BJ (cell line): ENCODE measurements at regions not wholly inside any gene's neighbourhood (a gene's known extent, or its start where the extent isn't known, plus 50 kb on each side); places are given as distances from the start of the nearest gene placed in this dataset.
"Not testable (repeated sequence)": the region's sequence is repeated elsewhere in the genome, so short reads cannot be mapped to it uniquely, and the experiment has no call there.

Source experiments
- CTCF ChIA-PET: fragments of 350-600 bp; formaldehyde crosslinking; extraction: SDS; loops from one replicate; lab custom pipeline; 2021; ENCODE audit warnings: antibody characterized with exemption, inconsistent platforms; lab: Yijun Ruan, JAX
- POLR2A ChIA-PET: fragments of 300-600 bp; sonication (Branson Sonifier 250); formaldehyde crosslinking; extraction: SDS; loops from one replicate; lab custom pipeline; 2021; ENCODE audit warnings: antibody characterized with exemption; lab: Charles Lee
- DNase-seq: peaks from one replicate; pipeline ENCODE4 v3.0.0-alpha.2; 2011; ENCODE audit warnings: low read depth
- H3K27me3 ChIP-seq: 2 replicates; pipeline ENCODE4 v1.6.0; 2011; ENCODE audit warnings: low read length; ENCODE audit not compliant: control insufficient read depth, insufficient read depth
- H3K36me3 ChIP-seq: 2 replicates; pipeline ENCODE4 v1.5.1; 2011; ENCODE audit warnings: low read length; ENCODE audit not compliant: control insufficient read depth, insufficient read depth
- H3K4me3 ChIP-seq: 2 replicates; pipeline ENCODE4 v1.5.1; 2011; ENCODE audit warnings: low read depth, mild to moderate bottlenecking, control low read depth, low read length
- TF ChIP-seq, protein P1 (sequence below): IDR thresholded peaks from 2 replicates; pipeline ENCODE4 v1.5.1; 2011; ENCODE audit warnings: low read depth, mild to moderate bottlenecking, control low read depth, inconsistent platforms, low read length, moderate library complexity; ENCODE audit not compliant: insufficient read depth

DNA sequence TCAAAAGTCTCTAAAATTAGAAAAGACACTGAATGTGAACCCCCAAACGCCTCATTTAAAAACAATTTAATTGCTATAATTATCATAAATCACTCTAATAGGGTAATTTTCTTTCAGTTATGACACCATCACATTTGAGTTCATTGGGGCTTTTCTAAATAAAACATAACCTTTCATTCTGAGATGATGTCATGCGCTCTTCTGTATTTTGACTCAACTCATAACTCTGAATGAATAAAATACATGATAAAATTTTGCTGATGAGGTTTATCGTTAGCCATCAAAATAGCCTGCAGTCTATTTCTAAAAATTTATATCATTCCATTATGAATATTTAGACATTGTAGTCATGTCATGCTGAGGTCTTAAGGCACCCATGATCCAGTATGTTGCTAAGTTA lies 1099.7 kb downstream of the SUCLG1 start:
- CTCF ChIA-PET = no interaction called here
- TF ChIP-seq, protein P1, sequence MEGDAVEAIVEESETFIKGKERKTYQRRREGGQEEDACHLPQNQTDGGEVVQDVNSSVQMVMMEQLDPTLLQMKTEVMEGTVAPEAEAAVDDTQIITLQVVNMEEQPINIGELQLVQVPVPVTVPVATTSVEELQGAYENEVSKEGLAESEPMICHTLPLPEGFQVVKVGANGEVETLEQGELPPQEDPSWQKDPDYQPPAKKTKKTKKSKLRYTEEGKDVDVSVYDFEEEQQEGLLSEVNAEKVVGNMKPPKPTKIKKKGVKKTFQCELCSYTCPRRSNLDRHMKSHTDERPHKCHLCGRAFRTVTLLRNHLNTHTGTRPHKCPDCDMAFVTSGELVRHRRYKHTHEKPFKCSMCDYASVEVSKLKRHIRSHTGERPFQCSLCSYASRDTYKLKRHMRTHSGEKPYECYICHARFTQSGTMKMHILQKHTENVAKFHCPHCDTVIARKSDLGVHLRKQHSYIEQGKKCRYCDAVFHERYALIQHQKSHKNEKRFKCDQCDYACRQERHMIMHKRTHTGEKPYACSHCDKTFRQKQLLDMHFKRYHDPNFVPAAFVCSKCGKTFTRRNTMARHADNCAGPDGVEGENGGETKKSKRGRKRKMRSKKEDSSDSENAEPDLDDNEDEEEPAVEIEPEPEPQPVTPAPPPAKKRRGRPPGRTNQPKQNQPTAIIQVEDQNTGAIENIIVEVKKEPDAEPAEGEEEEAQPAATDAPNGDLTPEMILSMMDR = no peak
- Histone ChIP-seq H3K36me3 (no peaks in the 10 kb centered on the region), H3K4me3 (no peak overlapping the region), H3K27me3 (no peaks in the 10 kb centered on the region)
- no peak for DNase-seq
- POLR2A ChIA-PET = no interaction called here

DNA sequence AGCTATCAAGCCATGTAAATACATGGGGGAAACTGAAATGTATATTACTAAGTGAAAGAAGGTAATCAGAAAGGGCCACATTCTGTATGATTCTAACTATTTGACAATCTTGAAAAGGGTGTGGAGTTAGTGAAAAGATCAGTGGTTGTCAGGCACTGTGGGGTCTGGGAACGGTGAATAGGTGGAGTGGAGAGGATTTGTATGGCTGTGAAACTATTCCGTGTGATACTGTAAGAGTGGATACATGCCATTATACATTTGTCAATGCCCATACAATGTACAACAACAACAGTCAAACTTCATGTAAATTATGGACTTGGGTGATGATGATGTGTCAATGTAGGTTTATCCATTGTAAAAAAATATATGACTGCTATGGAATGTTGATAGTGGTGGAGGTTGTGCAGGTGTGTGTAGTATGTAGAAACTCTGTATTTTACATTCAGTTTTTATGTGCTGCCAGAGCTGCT lies 1116.2 kb downstream of the SUCLG1 start:
- no peaks in the 10 kb centered on the region for H3K36me3 ChIP-seq
- POLR2A ChIA-PET = no interaction called here
- H3K27me3 ChIP-seq = no peaks in the 10 kb centered on the region
- CTCF ChIA-PET = no interaction called here
- TF ChIP-seq, protein P1 = no peak
- DNase-seq = no peak
- H3K4me3 ChIP-seq = no peak overlapping the region

DNA sequence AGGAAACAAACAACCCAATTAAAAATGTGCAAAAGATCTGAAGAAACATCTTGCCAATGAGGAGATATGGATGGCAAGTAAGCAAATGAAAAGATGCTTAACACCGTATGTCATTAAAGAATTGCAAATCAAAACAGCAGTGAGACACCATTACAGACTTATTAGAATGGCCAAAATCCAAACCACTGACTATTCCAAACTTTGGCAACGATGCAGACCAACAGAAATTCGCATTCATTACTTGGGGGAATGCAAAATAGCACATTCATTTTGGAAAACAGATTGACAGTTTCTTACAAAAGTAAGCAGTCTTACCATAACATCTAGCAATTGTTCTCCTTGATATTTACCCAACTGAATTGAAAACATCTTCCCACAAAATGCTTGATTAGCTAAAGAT lies 1118.7 kb downstream of the SUCLG1 start:
- DNase-seq = no peak
- TF ChIP-seq, protein P1 = no peak
- H3K4me3 ChIP-seq = no peak overlapping the region
- ChIA-PET POLR2A (no interaction called here), CTCF (no interaction called here)
- no peaks in the 10 kb centered on the region for H3K27me3 ChIP-seq
- H3K36me3 ChIP-seq = no peaks in the 10 kb centered on the region

DNA sequence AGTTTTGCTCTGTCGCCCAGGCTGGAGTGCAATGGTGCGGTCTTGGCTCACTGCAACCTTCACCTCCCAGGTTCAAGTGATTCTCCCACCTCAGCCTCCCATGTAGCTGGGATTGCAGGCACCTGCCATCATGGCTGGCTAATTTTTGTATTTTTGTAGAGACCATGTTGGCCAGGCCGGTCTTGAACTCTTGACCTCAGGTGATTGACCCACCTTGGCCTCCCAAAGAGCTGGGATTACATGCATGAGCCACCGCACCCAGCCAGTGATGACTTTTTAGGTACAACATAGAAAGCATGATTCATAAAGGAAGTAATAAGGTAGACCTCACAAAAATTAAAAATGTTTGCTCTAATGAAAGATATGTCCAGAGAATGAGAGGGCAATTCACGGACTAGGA lies 1119.1 kb downstream of the SUCLG1 start:
- POLR2A ChIA-PET, CTCF ChIA-PET, DNase-seq, H3K27me3 ChIP-seq, H3K36me3 ChIP-seq, H3K4me3 ChIP-seq: not testable (repeated sequence)

DNA sequence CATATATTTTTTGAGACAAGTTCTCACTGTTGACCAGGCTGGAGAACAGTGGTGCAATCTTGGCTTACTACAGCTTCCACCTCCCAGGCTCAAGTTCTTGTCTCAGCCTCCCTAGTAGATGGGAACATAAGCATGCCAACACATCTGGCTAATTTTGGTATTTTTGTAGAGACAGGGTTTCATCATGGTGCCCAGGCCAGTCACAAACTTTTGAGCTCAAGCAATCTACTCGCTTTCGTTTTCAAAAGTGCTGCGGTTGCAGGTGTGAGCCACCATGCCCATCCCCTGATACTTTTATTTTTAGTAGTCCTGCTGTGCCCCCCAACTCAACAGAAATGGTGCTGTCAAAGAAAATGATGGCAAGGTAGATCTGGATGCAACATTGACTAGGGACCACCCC lies 1127.3 kb downstream of the SUCLG1 start:
- POLR2A ChIA-PET = no interaction called here
- no peak for DNase-seq

DNA sequence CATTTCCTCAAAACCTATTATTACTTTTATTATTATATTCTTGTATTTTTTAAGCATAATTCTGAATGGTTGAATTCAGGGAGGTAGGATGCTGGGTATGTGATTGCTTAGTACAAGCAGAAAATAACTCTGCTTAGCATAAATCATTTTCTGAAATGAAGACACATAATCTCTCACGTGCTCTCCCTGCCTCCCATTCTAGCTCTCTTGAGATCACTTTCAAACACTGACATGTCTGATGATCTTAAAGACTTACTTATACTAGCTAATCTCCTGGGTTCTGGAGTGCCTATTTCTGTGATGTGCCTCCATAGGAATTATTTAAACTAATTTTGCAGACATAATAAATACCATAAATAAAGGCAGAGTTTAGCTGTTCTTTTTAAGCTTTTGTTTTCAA lies 1136.0 kb downstream of the SUCLG1 start:
- H3K36me3 ChIP-seq = no peaks in the 10 kb centered on the region
- TF ChIP-seq, protein P1 = no peak
- no peak for DNase-seq
- CTCF ChIA-PET = no interaction called here
- H3K4me3 ChIP-seq = no peak overlapping the region
- POLR2A ChIA-PET = no interaction called here
- no peaks in the 10 kb centered on the region for H3K27me3 ChIP-seq

More for the DNA sequence above, 1127.3 kb downstream of the SUCLG1 start:
- Histone ChIP-seq H3K4me3 (no peak overlapping the region), H3K36me3 (no peaks in the 10 kb centered on the region), H3K27me3 (no peaks in the 10 kb centered on the region)
- CTCF ChIA-PET = no interaction called here
- TF ChIP-seq, protein P1 = no peak
